ENCODE measurements at regions not wholly inside any gene's neighbourhood (a gene's known extent, or its start where the extent isn't known, plus 50 kb on each side); places are given as distances from the start of the nearest gene placed in this dataset.

- H3K4me3 ChIP-seq (IDR thresholded peaks at IDR 0.05; ENCODE audit: insufficient read depth, low read depth, low read length) = no peak overlapping the region
- no peaks in the 10 kb centered on the region for H3K4me1 ChIP-seq (ENCODE audit: low read depth, poor library complexity, severe bottlenecking)
- no peak overlapping the region for H3K9ac ChIP-seq
- H3K79me2 ChIP-seq (ENCODE audit: insufficient read depth, low read depth) = no peaks in the 10 kb centered on the region
- H3K27ac ChIP-seq = no peak overlapping the region
- H3K36me3 ChIP-seq (ENCODE audit: insufficient read depth) = no peaks in the 10 kb centered on the region
- H3K4me2 ChIP-seq = no peak overlapping the region
- H2AFZ ChIP-seq (ENCODE audit: low read depth) = no peak overlapping the region
- no peak for TF ChIP-seq CTCF (conservative IDR thresholded peaks at IDR 0.05; ENCODE audit: low read depth, low read length)
- no peaks in the 10 kb centered on the region for H3K27me3 ChIP-seq (ENCODE audit: insufficient read depth, low read depth)
- H4K20me1 ChIP-seq (ENCODE audit: insufficient read depth) = no peaks in the 10 kb centered on the region
Measured at GRCh38 chr1:112332176-112333150, 63.6 kb upstream of the CTTNBP2NL start.

GRCh38 chr1:112335351-112335750, 60.7 kb upstream of the CTTNBP2NL start:
- Histone ChIP-seq H3K27ac (no peak overlapping the region), H3K79me2 (ENCODE audit: insufficient read depth, low read depth) (no peaks in the 10 kb centered on the region)

GRCh38 chr1:112337028-112337531, 58.9 kb upstream of the CTTNBP2NL start:
- Histone ChIP-seq H4K20me1 (ENCODE audit: insufficient read depth) (no peaks in the 10 kb centered on the region), H3K4me2 (no peak overlapping the region), H2AFZ (ENCODE audit: low read depth) (no peak overlapping the region), H3K36me3 (ENCODE audit: insufficient read depth) (no peaks in the 10 kb centered on the region), H3K27me3 (ENCODE audit: insufficient read depth, low read depth) (no peaks in the 10 kb centered on the region), H3K4me1 (ENCODE audit: low read depth, poor library complexity, severe bottlenecking) (no peaks in the 10 kb centered on the region), H3K9ac (no peak overlapping the region), H3K79me2 (ENCODE audit: insufficient read depth, low read depth) (no peaks in the 10 kb centered on the region), H3K27ac (no peak overlapping the region), H3K4me3 (IDR thresholded peaks at IDR 0.05; ENCODE audit: insufficient read depth, low read depth, low read length) (no peak overlapping the region)
- 0 out of 2 replicates have a peak, but pooled peaks have one; percentile 15 for TF ChIP-seq CTCF (conservative IDR thresholded peaks at IDR 0.05; ENCODE audit: low read depth, low read length)

More at GRCh38 chr1:112335351-112335750, 60.7 kb upstream of the CTTNBP2NL start:
- Histone ChIP-seq H3K36me3 (ENCODE audit: insufficient read depth) (no peaks in the 10 kb centered on the region), H3K4me3 (IDR thresholded peaks at IDR 0.05; ENCODE audit: insufficient read depth, low read depth, low read length) (no peak overlapping the region), H3K4me1 (ENCODE audit: low read depth, poor library complexity, severe bottlenecking) (no peaks in the 10 kb centered on the region), H2AFZ (ENCODE audit: low read depth) (no peak overlapping the region), H3K9ac (no peak overlapping the region), H4K20me1 (ENCODE audit: insufficient read depth) (no peaks in the 10 kb centered on the region), H3K27me3 (ENCODE audit: insufficient read depth, low read depth) (no peaks in the 10 kb centered on the region), H3K4me2 (no peak overlapping the region)
- TF ChIP-seq CTCF (conservative IDR thresholded peaks at IDR 0.05; ENCODE audit: low read depth, low read length) = no peak

GRCh38 chr1:112341986-112342385, 54.0 kb upstream of the CTTNBP2NL start:
- Histone ChIP-seq H3K27me3 (ENCODE audit: insufficient read depth, low read depth) (no peaks in the 10 kb centered on the region), H3K9ac (no peak overlapping the region), H3K79me2 (ENCODE audit: insufficient read depth, low read depth) (no peaks in the 10 kb centered on the region), H3K27ac (no peak overlapping the region), H3K4me3 (IDR thresholded peaks at IDR 0.05; ENCODE audit: insufficient read depth, low read depth, low read length) (no peak overlapping the region), H4K20me1 (ENCODE audit: insufficient read depth) (no peaks in the 10 kb centered on the region), H3K4me1 (ENCODE audit: low read depth, poor library complexity, severe bottlenecking) (no peaks in the 10 kb centered on the region), H2AFZ (ENCODE audit: low read depth) (no peak overlapping the region), H3K4me2 (no peak overlapping the region), H3K36me3 (ENCODE audit: insufficient read depth) (no peaks in the 10 kb centered on the region)
- no peak for TF ChIP-seq CTCF (conservative IDR thresholded peaks at IDR 0.05; ENCODE audit: low read depth, low read length)
